PFSK-1 (cell line): ENCODE measurements at regions not wholly inside any gene's neighbourhood (a gene's known extent, or its start where the extent isn't known, plus 50 kb on each side); places are given as distances from the start of the nearest gene placed in this dataset.
A peak's percentile ranks its signal among the peaks of the same experiment; 100 is the strongest.

ENCODE experiments used
- FOXP2 ChIP-seq: optimal IDR thresholded peaks from 2 replicates; pipeline ENCODE3; 2011; ENCODE audit warnings: borderline replicate concordance, control low read depth, inconsistent platforms; ENCODE audit not compliant: insufficient read depth; ENCODE audit errors: extremely low read length, extremely low read depth
- POLR2AphosphoS5 ChIP-seq: IDR thresholded peaks from 2 replicates; pipeline ENCODE4 v1.6.1; 2012; ENCODE audit warnings: low read depth, mild to moderate bottlenecking, control low read depth, low read length, moderate library complexity
- TAF1 ChIP-seq: IDR thresholded peaks from 2 replicates; pipeline ENCODE4 v1.6.1; 2012; ENCODE audit warnings: low read length, control low read depth, borderline replicate concordance; ENCODE audit not compliant: insufficient read depth
- TF ChIP-seq, protein P1 (sequence below), 2 experiments: IDR thresholded peaks; 2 replicates each; pipeline versions ENCODE4 v1.6.1 to v1.8.0; 2011 to 2012; ENCODE audit warnings: low read depth in 2 of 2, low read length in 2 of 2, control low read depth in 1 of 2, inconsistent platforms in 1 of 2, mild to moderate bottlenecking in 1 of 2, moderate library complexity in 1 of 2; ENCODE audit not compliant: insufficient read depth in 1 of 2

DNA sequence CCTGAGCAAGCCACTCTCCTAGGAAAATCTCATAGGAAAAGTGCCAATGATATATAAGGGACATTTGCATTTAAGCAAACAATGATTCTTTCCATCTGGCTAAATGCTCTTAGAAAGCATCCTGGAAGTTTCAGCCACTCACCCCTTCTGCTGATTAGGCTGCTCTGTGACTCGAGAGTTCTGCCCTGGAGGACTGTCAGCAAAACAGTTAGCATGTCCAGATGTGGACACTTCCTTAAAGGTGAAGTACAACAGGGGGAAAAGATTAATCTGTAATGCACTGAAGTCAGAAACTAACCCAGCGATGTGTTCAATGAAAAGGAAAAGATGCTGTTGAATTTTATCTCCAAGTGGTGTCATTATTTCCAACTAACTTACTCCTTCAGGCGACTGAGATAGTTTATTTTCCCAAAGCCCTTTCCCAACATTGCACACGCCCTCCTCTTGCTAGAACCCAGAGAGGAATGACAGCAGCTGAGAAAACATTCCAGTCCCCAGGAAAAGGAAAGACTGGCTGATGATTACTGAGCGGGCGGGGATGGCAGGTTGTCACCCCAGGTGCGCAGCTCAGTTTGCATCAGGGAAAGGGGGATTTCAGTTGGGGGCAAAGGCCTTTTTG is 214.0 kb downstream of the SS18 start:
- TF ChIP-seq TAF1 (no peak), POLR2AphosphoS5 (peak; percentile 35), FOXP2 (no peak)
- TF ChIP-seq, protein P1, sequence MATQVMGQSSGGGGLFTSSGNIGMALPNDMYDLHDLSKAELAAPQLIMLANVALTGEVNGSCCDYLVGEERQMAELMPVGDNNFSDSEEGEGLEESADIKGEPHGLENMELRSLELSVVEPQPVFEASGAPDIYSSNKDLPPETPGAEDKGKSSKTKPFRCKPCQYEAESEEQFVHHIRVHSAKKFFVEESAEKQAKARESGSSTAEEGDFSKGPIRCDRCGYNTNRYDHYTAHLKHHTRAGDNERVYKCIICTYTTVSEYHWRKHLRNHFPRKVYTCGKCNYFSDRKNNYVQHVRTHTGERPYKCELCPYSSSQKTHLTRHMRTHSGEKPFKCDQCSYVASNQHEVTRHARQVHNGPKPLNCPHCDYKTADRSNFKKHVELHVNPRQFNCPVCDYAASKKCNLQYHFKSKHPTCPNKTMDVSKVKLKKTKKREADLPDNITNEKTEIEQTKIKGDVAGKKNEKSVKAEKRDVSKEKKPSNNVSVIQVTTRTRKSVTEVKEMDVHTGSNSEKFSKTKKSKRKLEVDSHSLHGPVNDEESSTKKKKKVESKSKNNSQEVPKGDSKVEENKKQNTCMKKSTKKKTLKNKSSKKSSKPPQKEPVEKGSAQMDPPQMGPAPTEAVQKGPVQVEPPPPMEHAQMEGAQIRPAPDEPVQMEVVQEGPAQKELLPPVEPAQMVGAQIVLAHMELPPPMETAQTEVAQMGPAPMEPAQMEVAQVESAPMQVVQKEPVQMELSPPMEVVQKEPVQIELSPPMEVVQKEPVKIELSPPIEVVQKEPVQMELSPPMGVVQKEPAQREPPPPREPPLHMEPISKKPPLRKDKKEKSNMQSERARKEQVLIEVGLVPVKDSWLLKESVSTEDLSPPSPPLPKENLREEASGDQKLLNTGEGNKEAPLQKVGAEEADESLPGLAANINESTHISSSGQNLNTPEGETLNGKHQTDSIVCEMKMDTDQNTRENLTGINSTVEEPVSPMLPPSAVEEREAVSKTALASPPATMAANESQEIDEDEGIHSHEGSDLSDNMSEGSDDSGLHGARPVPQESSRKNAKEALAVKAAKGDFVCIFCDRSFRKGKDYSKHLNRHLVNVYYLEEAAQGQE (IDR thresholded peaks at IDR 0.05; ENCODE audit: insufficient read depth in 1 of 2, low read depth in 2 of 2, low read length in 2 of 2), result no peak
